H1 (cell line): ENCODE measurements at regions not wholly inside any gene's neighbourhood (a gene's known extent, or its start where the extent isn't known, plus 50 kb on each side); places are given as distances from the start of the nearest gene placed in this dataset.

ENCODE experiments used
- CTCF ChIA-PET: fragments of 300-600 bp; sonication (Branson Sonifier 250); formaldehyde crosslinking; loops from one replicate; lab custom pipeline; 2021; ENCODE audit not compliant: partially characterized antibody; lab: Charles Lee
- POLR2A ChIA-PET: fragments of 300-600 bp; sonication (Branson Sonifier 250); formaldehyde crosslinking; loops from one replicate; lab custom pipeline; 2021; ENCODE audit warnings: inconsistent platforms; ENCODE audit not compliant: partially characterized antibody; lab: Charles Lee
- DNase-seq, 2 experiments: peaks; one replicate each; pipeline versions ENCODE4 v3.0.0 to v3.0.0-alpha.2; 2010 to 2022; ENCODE audit warnings: low spot score in 2 of 2, low read depth in 1 of 2, mixed read lengths in 1 of 2
- FAIRE-seq: peaks from 2 replicates; lab custom pipeline; 2011; peaks lifted over from hg19 to GRCh38; lab: Jason Lieb, UNC
- H2AFZ ChIP-seq: 2 replicates; pipeline ENCODE4 v1.8.1; 2012; ENCODE audit warnings: low read length, inconsistent platforms
- H2AK5ac ChIP-seq: 2 replicates; pipeline ENCODE4 v1.6.1; 2013; ENCODE audit warnings: low read depth, low read length
- H2BK120ac ChIP-seq: replicated peaks from 2 replicates; pipeline ENCODE3; 2013; ENCODE audit warnings: low read depth, low read length, inconsistent platforms
- H2BK12ac ChIP-seq: 2 replicates; pipeline ENCODE4 v1.6.1; 2013; ENCODE audit warnings: low read depth, low read length
- H2BK15ac ChIP-seq: 2 replicates; pipeline ENCODE4 v1.6.1; 2013; ENCODE audit warnings: low read length
- H2BK20ac ChIP-seq: 2 replicates; pipeline ENCODE4 v1.6.1; 2013; ENCODE audit warnings: low read length
- H2BK5ac ChIP-seq: 2 replicates; pipeline ENCODE4 v1.6.1; 2013; ENCODE audit warnings: low read depth, low read length
- H3K14ac ChIP-seq: 2 replicates; pipeline ENCODE4 v1.6.1; 2013; ENCODE audit warnings: inconsistent platforms; ENCODE audit not compliant: insufficient read length
- H3K18ac ChIP-seq: 2 replicates; pipeline ENCODE4 v1.6.1; 2013; ENCODE audit warnings: low read length; ENCODE audit errors: extremely low read depth
- H3K23ac ChIP-seq: 2 replicates; pipeline ENCODE4 v1.6.1; 2013; ENCODE audit warnings: inconsistent platforms; ENCODE audit not compliant: insufficient read length
- H3K23me2 ChIP-seq: 2 replicates; pipeline ENCODE4 v1.6.1; 2013; ENCODE audit warnings: low read depth, low read length
- H3K27ac ChIP-seq: 2 replicates; pipeline ENCODE4 v1.6.1; 2011; ENCODE audit warnings: low read depth, low read length, inconsistent platforms
- H3K27me3 ChIP-seq, 4 experiments: replicated peaks in 1 of 4; 1 replicate in 1 of 4; 2 replicates in 3 of 4; pipeline versions ENCODE4 v1.6.1 to v1.8.1; 2011 to 2013; ENCODE audit warnings: low read length in 3 of 4, mild to moderate bottlenecking in 3 of 4, inconsistent platforms in 2 of 4, mixed read lengths in 2 of 4, moderate library complexity in 1 of 4; ENCODE audit not compliant: control insufficient read depth in 3 of 4, insufficient read depth in 3 of 4; ENCODE audit errors: extremely low read depth in 1 of 4
- H3K36me3 ChIP-seq, 4 experiments: 2 replicates each; pipeline versions ENCODE4 v1.6.1 to v1.8.1; 2011 to 2013; ENCODE audit warnings: mild to moderate bottlenecking in 4 of 4, low read length in 3 of 4, moderate library complexity in 2 of 4, control low read depth in 1 of 4, inconsistent platforms in 1 of 4; ENCODE audit not compliant: insufficient read depth in 4 of 4, control insufficient read depth in 2 of 4
- H3K4ac ChIP-seq: replicated peaks from 2 replicates; pipeline ENCODE3; 2013; ENCODE audit warnings: low read length, low read depth, mixed read lengths, inconsistent platforms; ENCODE audit not compliant: insufficient read length
- H3K4me1 ChIP-seq, 4 experiments: replicated peaks in 1 of 4; 1 replicate in 1 of 4; 2 replicates in 3 of 4; pipeline versions ENCODE4 v1.6.1 to v1.8.1; 2011 to 2013; ENCODE audit warnings: low read length in 3 of 4, inconsistent platforms in 2 of 4, mixed read lengths in 1 of 4; ENCODE audit not compliant: insufficient read depth in 4 of 4, control insufficient read depth in 3 of 4
- H3K4me2 ChIP-seq, 2 experiments: 2 replicates each; pipeline versions ENCODE4 v1.6.1 to v1.8.1; 2011 to 2013; ENCODE audit warnings: low read depth in 2 of 2, low read length in 2 of 2, control low read depth in 1 of 2, inconsistent platforms in 1 of 2, mild to moderate bottlenecking in 1 of 2; ENCODE audit not compliant: insufficient read depth in 1 of 2
- H3K4me3 ChIP-seq, 4 experiments: fragments of 200-600, 300-600 bp in 1 of 4; sonication (generic), shearing (Covaris generic), sonication (Bioruptor Twin) in 1 of 4; 2 replicates each; pipeline versions ENCODE4 v1.5.1 to v1.8.1; 2011 to 2016; ENCODE audit warnings: low read length in 4 of 4, low read depth in 3 of 4, control low read depth in 2 of 4, inconsistent platforms in 2 of 4, mild to moderate bottlenecking in 2 of 4, mixed read lengths in 1 of 4, moderate library complexity in 1 of 4; ENCODE audit not compliant: insufficient read depth in 2 of 4; ENCODE audit errors: extremely low read depth in 1 of 4
- H3K56ac ChIP-seq: replicated peaks from 2 replicates; pipeline ENCODE3; 2013; ENCODE audit warnings: low read depth, mild to moderate bottlenecking, mixed read lengths, low read length, inconsistent platforms; ENCODE audit not compliant: insufficient read length
- H3K79me1 ChIP-seq: 2 replicates; pipeline ENCODE4 v1.6.1; 2013; ENCODE audit warnings: low read depth, low read length, control low read depth
- H3K79me2 ChIP-seq, 2 experiments: 2 replicates each; pipeline versions ENCODE4 v1.6.1 to v1.8.1; 2012 to 2013; ENCODE audit warnings: low read length in 2 of 2, mild to moderate bottlenecking in 2 of 2, inconsistent platforms in 1 of 2; ENCODE audit not compliant: insufficient read depth in 2 of 2, control insufficient read depth in 1 of 2
- H3K9ac ChIP-seq, 4 experiments: replicated peaks in 1 of 4; 1 replicate in 1 of 4; 2 replicates in 3 of 4; pipeline versions ENCODE4 v1.6.1 to v1.8.1; 2011 to 2013; ENCODE audit warnings: low read depth in 3 of 4, low read length in 3 of 4, control low read depth in 2 of 4, mild to moderate bottlenecking in 2 of 4, moderate library complexity in 2 of 4, inconsistent platforms in 1 of 4; ENCODE audit errors: extremely low read depth in 1 of 4
- H3K9me3 ChIP-seq, 2 experiments: 2 replicates each; pipeline versions ENCODE4 v1.6.1 to v1.8.1; 2012 to 2013; ENCODE audit warnings: mild to moderate bottlenecking in 2 of 2, moderate library complexity in 2 of 2, control low read depth in 1 of 2, inconsistent platforms in 1 of 2, low read depth in 1 of 2, low read length in 1 of 2, mixed read lengths in 1 of 2; ENCODE audit not compliant: insufficient read depth in 2 of 2
- H4K20me1 ChIP-seq, 2 experiments: replicated peaks in 1 of 2; 2 replicates each; pipeline versions ENCODE3 to v1.8.1; 2011 to 2013; ENCODE audit warnings: inconsistent platforms in 2 of 2, low read length in 2 of 2, mild to moderate bottlenecking in 1 of 2; ENCODE audit not compliant: insufficient read depth in 2 of 2, control insufficient read depth in 1 of 2
- H4K5ac ChIP-seq: 2 replicates; pipeline ENCODE4 v1.6.1; 2013; ENCODE audit warnings: low read length, low read depth, mixed read lengths, inconsistent platforms; ENCODE audit not compliant: insufficient read length
- H4K8ac ChIP-seq: 2 replicates; pipeline ENCODE4 v1.8.0; 2013; ENCODE audit warnings: mild to moderate bottlenecking, moderate library complexity, low read length, inconsistent platforms; ENCODE audit not compliant: insufficient read depth; ENCODE audit errors: extremely low read depth
- H4K91ac ChIP-seq: replicated peaks from 2 replicates; pipeline ENCODE3; 2013; ENCODE audit warnings: low read length, mixed read lengths, inconsistent platforms; ENCODE audit not compliant: insufficient read length
- EP300 ChIP-seq, 2 experiments: IDR thresholded peaks; 1 replicate in 1 of 2; 2 replicates in 1 of 2; pipeline ENCODE4 v1.6.1; 2011 to 2012; ENCODE audit warnings: low read depth in 2 of 2, low read length in 2 of 2, mild to moderate bottlenecking in 2 of 2, borderline replicate concordance in 1 of 2, inconsistent platforms in 1 of 2, moderate library complexity in 1 of 2
- EZH2 ChIP-seq: fragments of 200-600 bp; sonication (generic); IDR thresholded peaks from 2 replicates; pipeline ENCODE4 v1.7.1; 2012; ENCODE audit warnings: low read depth, mild to moderate bottlenecking, moderate library complexity, low read length, inconsistent platforms; ENCODE audit not compliant: severe bottlenecking
- KDM1A ChIP-seq: fragments of 200-600, 300-600 bp; sonication (generic); IDR thresholded peaks from 2 replicates; pipeline ENCODE4 v1.7.1; 2016; ENCODE audit warnings: mild to moderate bottlenecking, low read length, borderline replicate concordance
- RXRA ChIP-seq: IDR thresholded peaks from 2 replicates; pipeline ENCODE4 v1.6.1; 2011; ENCODE audit warnings: low read depth, mild to moderate bottlenecking, low read length, moderate library complexity; ENCODE audit not compliant: insufficient read depth
- SP2 ChIP-seq: IDR thresholded peaks from 2 replicates; pipeline ENCODE4 v1.6.1; 2012; ENCODE audit warnings: mild to moderate bottlenecking, low read length, inconsistent platforms
- TAF1 ChIP-seq: IDR thresholded peaks from 2 replicates; pipeline ENCODE4 v1.6.1; 2011; ENCODE audit warnings: mild to moderate bottlenecking, low read depth, low read length
- TCF12 ChIP-seq: IDR thresholded peaks from 2 replicates; pipeline ENCODE4 v1.6.1; 2011; ENCODE audit warnings: low read depth, mild to moderate bottlenecking, low read length

DNA sequence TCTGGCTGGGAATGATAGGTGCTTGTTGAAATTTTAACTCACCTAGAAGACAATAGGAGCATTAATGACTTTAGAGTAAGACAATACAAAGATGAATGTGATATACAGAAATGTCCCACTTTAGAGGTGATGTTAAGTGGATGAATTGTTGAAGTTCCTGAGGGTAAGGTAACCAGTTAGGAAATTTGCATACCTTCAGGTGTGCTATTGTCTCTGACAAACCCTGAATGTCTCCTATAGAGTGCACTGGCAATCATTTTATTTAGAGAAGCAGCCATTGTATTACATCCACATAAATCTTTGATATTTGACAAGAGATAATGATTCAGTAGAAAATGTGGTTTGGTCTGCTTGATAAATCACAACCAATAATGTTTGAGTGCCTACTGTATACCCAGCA is 228.5 kb downstream of the RNF144A start:
- no peak for DNase-seq
- CTCF ChIA-PET, result interaction anchor here (1.0 kb wide), 1 partner anchor 30 kb away, joined by 3 read pairs; no protein-coding TSS in a partner anchor
- H3K56ac ChIP-seq, result no peak overlapping the region

More for the DNA sequence above, 228.5 kb downstream of the RNF144A start:
- H3K27me3 ChIP-seq, result no peaks in the 10 kb centered on the region
- no peak overlapping the region for H3K27ac ChIP-seq
- no peak for TF ChIP-seq TAF1
- no peak for TF ChIP-seq TCF12
- no peak for TF ChIP-seq RXRA
- TF ChIP-seq KDM1A, result no peak
- no peak for TF ChIP-seq EZH2
- TF ChIP-seq EP300 (IDR thresholded peaks at IDR 0.05; ENCODE audit: borderline replicate concordance in 1 of 2, low read depth in 2 of 2, low read length in 2 of 2), result no peak
- TF ChIP-seq SP2, result no peak
- H3K4me2 ChIP-seq, result no peak overlapping the region
- no peak overlapping the region for H2BK120ac ChIP-seq
- no peak overlapping the region for H2BK12ac ChIP-seq
- H4K20me1 ChIP-seq, result no peaks in the 10 kb centered on the region
- H2BK15ac ChIP-seq, result no peak overlapping the region
- H3K79me1 ChIP-seq, result no peaks in the 10 kb centered on the region
- no peak overlapping the region for H3K18ac ChIP-seq
- H2AFZ ChIP-seq, result no peak overlapping the region
- H3K9me3 ChIP-seq, result peaks cover 0 to 3% of the 10 kb centered on the region in 2 experiments; a peak in 1 of 4 replicates
- no peak overlapping the region for H3K23ac ChIP-seq
- H3K79me2 ChIP-seq, result no peaks in the 10 kb centered on the region
- H3K23me2 ChIP-seq, result no peaks in the 10 kb centered on the region
- H4K91ac ChIP-seq, result no peak overlapping the region
- no peak overlapping the region for H3K4me3 ChIP-seq
- no peak overlapping the region for H4K8ac ChIP-seq
- H3K9ac ChIP-seq, result no peak overlapping the region
- H2AK5ac ChIP-seq, result no peak overlapping the region
- H3K4me1 ChIP-seq, result peaks cover 0 to 3% (median 2%) of the 10 kb centered on the region in 4 experiments; a peak in 2 of 7 replicates
- peak; percentile 65 for FAIRE-seq
- H3K4ac ChIP-seq, result no peak overlapping the region
- no peak overlapping the region for H2BK20ac ChIP-seq
- H3K14ac ChIP-seq, result no peak overlapping the region
- H2BK5ac ChIP-seq, result no peak overlapping the region
- POLR2A ChIA-PET, result no interaction called here
- peaks cover 0 to 3% (median 0%) of the 10 kb centered on the region in 4 experiments; a peak in 1 of 8 replicates for H3K36me3 ChIP-seq
- no peak overlapping the region for H4K5ac ChIP-seq
